DOHH2 (cell line): ENCODE measurements at regions not wholly inside any gene's neighbourhood (a gene's known extent, or its start where the extent isn't known, plus 50 kb on each side); places are given as distances from the start of the nearest gene placed in this dataset.
"Not testable (repeated sequence)": the region's sequence is repeated elsewhere in the genome, so short reads cannot be mapped to it uniquely, and the experiment has no call there.

Source experiments
- H3F3A ChIP-seq: fragments of 200-600 bp; sonication (generic), shearing (Covaris generic); 2 replicates; pipeline ENCODE4 v1.6.0; 2016; ENCODE audit warnings: antibody characterized with exemption, mild to moderate bottlenecking; ENCODE audit not compliant: control insufficient read depth, insufficient read depth
- H3K27ac ChIP-seq: fragments of 200-600 bp; sonication (generic); 2 replicates; pipeline ENCODE4 v1.5.1; 2014; ENCODE audit warnings: low read depth, mild to moderate bottlenecking, low read length, moderate library complexity
- H3K27me3 ChIP-seq: fragments of 200-600 bp; sonication (generic); 2 replicates; pipeline ENCODE4 v1.6.1; 2014; ENCODE audit warnings: mild to moderate bottlenecking, low read length, mixed read lengths; ENCODE audit not compliant: control insufficient read depth
- H3K36me3 ChIP-seq: fragments of 200-600 bp; sonication (generic); 2 replicates; pipeline ENCODE4 v1.6.1; 2014; ENCODE audit warnings: mild to moderate bottlenecking, low read length, moderate library complexity, mixed read lengths; ENCODE audit not compliant: control insufficient read depth
- H3K4me1 ChIP-seq: fragments of 200-600 bp; sonication (generic); 2 replicates; pipeline ENCODE4 v1.6.1; 2014; ENCODE audit warnings: mild to moderate bottlenecking, low read length, mixed read lengths; ENCODE audit not compliant: control insufficient read depth
- H3K4me2 ChIP-seq: fragments of 200-600 bp; sonication (generic); 2 replicates; pipeline ENCODE4 v1.6.0; 2014; ENCODE audit warnings: mild to moderate bottlenecking, low read length, moderate library complexity
- H3K4me3 ChIP-seq: fragments of 200-600 bp; sonication (generic); 2 replicates; pipeline ENCODE4 v1.5.1; 2014; ENCODE audit warnings: mild to moderate bottlenecking, low read length, mixed read lengths
- H3K79me2 ChIP-seq: fragments of 200-600 bp; sonication (generic); 2 replicates; pipeline ENCODE4 v1.6.1; 2014; ENCODE audit warnings: mild to moderate bottlenecking, low read length, mixed read lengths; ENCODE audit not compliant: control insufficient read depth
- H3K9me2 ChIP-seq: fragments of 200-600 bp; sonication (generic); replicated peaks from 2 replicates; pipeline ENCODE4 v1.6.1; 2014; ENCODE audit warnings: mild to moderate bottlenecking, low read length, mixed read lengths; ENCODE audit not compliant: control insufficient read depth
- H3K9me3 ChIP-seq: fragments of 200-600 bp; sonication (generic); 2 replicates; pipeline ENCODE4 v1.6.1; 2014; ENCODE audit warnings: antibody characterized with exemption, low read length, mixed read lengths; ENCODE audit not compliant: control insufficient read depth, insufficient read depth
- H4K20me1 ChIP-seq: fragments of 200-600 bp; sonication (generic); 2 replicates; pipeline ENCODE4 v1.6.0; 2014; ENCODE audit warnings: low read depth, mild to moderate bottlenecking, antibody characterized with exemption, low read length, moderate library complexity; ENCODE audit not compliant: control insufficient read depth, insufficient read depth
- CTCF ChIP-seq: fragments of 200-600 bp; sonication (generic); IDR thresholded peaks from one replicate; pipeline ENCODE4 v1.5.1; 2014; ENCODE audit warnings: antibody characterized with exemption, mild to moderate bottlenecking, low read depth, low read length; ENCODE audit not compliant: poor library complexity, severe bottlenecking
- EZH2phosphoT487 ChIP-seq: fragments of 200-600 bp; sonication (generic); IDR thresholded peaks from 2 replicates; pipeline ENCODE4 v1.6.1; 2017; ENCODE audit warnings: borderline replicate concordance, mild to moderate bottlenecking, antibody characterized with exemption, low read length, moderate library complexity, mixed read lengths

DNA sequence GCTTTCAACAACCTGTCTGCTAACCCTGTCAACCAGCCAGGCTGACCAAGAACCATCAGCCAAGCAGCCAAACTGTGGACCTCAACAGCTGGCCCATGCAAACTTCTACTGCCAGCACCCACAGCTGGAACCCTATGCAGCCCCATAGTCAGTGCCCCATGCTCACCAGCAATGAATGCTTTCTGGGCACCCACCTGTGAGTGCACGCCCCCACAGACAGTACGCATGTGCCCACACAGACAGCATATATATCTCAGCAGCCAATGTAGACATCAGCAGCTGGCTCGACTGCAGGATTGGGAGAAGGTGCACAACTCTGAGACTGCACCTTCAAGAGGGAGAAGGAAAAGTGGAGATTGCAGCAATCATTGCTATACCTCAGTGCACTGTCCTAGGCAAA lies 1534.6 kb downstream of the GRIK2 start:
- no peaks in the 10 kb centered on the region for H3K9me2 ChIP-seq
- no peaks in the 10 kb centered on the region for H3F3A ChIP-seq
- H3K9me3 ChIP-seq = no peaks in the 10 kb centered on the region
- no peak overlapping the region for H3K27ac ChIP-seq
- H4K20me1 ChIP-seq = no peaks in the 10 kb centered on the region
- H3K79me2 ChIP-seq = no peaks in the 10 kb centered on the region
- no peaks in the 10 kb centered on the region for H3K27me3 ChIP-seq
- no peaks in the 10 kb centered on the region for H3K4me1 ChIP-seq
- TF ChIP-seq CTCF (no peak), EZH2phosphoT487 (no peak)
- H3K4me2 ChIP-seq = no peak overlapping the region
- no peak overlapping the region for H3K4me3 ChIP-seq
- H3K36me3 ChIP-seq = no peaks in the 10 kb centered on the region

GRCh38 chr6:102918161-102918560 lies 1524.7 kb downstream of the GRIK2 start:
- Histone ChIP-seq H3K4me1 (no peaks in the 10 kb centered on the region), H3K27me3 (no peaks in the 10 kb centered on the region), H3K27ac (no peak overlapping the region), H3F3A (no peaks in the 10 kb centered on the region), H3K4me3 (no peak overlapping the region), H3K9me3 (no peaks in the 10 kb centered on the region), H3K79me2 (no peaks in the 10 kb centered on the region), H3K4me2 (no peak overlapping the region), H3K36me3 (no peaks in the 10 kb centered on the region), H4K20me1 (no peaks in the 10 kb centered on the region), H3K9me2 (no peaks in the 10 kb centered on the region)
- TF ChIP-seq CTCF (no peak), EZH2phosphoT487 (no peak)

DNA sequence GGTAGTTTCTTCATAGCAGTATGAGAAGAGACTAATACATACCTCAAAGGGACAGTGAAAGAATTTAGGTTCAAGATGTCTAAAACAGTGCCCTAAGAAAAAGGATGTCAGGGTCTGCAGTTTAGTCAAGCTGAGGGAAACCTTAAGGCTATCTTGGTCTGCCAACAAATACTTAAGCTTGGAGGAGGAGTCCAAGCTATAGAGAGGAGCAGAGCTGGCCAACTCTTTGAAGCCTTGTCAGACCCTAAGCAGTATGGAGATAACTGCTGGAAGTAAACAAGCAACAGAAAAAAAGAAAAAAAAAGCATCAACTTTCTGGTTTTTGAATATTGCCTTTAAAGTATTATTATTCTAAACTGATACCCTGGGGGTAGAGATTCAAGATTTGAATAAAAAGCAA lies 1518.1 kb downstream of the GRIK2 start:
- H3K4me1 ChIP-seq = no peaks in the 10 kb centered on the region
- no peak overlapping the region for H3K4me3 ChIP-seq
- no peak overlapping the region for H3K27ac ChIP-seq
- H3K36me3 ChIP-seq = no peaks in the 10 kb centered on the region
- H4K20me1 ChIP-seq = no peaks in the 10 kb centered on the region
- no peaks in the 10 kb centered on the region for H3F3A ChIP-seq
- no peak overlapping the region for H3K4me2 ChIP-seq
- no peaks in the 10 kb centered on the region for H3K27me3 ChIP-seq
- H3K9me3 ChIP-seq = no peaks in the 10 kb centered on the region
- TF ChIP-seq EZH2phosphoT487 = no peak
- TF ChIP-seq CTCF = no peak
- H3K79me2 ChIP-seq = no peaks in the 10 kb centered on the region
- H3K9me2 ChIP-seq = no peaks in the 10 kb centered on the region

DNA sequence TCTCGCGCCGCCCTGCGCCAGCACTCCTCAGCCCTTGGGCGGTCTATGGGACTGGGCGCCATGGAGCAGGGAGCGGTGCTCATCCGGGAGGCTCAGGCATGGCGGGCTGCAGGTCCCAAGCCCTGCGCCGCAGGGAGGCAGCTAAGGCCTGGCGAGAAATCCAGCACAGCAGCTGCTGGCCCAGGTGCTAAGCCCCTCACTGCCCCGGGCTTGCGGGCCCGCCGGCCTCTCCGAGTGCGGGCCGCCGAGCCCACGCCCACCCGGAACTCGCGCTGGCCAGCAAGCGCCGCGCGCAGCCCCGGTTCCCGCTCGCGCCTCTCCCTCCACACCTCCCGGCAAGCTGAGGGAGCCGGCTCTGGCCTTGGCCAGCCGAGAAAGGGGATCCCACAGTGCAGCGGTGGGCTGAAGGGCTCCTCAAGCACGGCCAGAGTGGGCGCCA lies 1517.2 kb downstream of the GRIK2 start:
- H3K4me2 ChIP-seq, H3K4me1 ChIP-seq, H3F3A ChIP-seq, H3K36me3 ChIP-seq, H4K20me1 ChIP-seq, H3K79me2 ChIP-seq, H3K27ac ChIP-seq, H3K9me3 ChIP-seq, H3K4me3 ChIP-seq, H3K9me2 ChIP-seq, H3K27me3 ChIP-seq: not testable (repeated sequence)
